ENCODE measurements at regions not wholly inside any gene's neighbourhood (a gene's known extent, or its start where the extent isn't known, plus 50 kb on each side); places are given as distances from the start of the nearest gene placed in this dataset.

GRCh38 chr18:60664736-60665135, 292.2 kb upstream of the MC4R start:
- DNase-seq (ENCODE audit: low spot score), result no peak

- DNase-seq (ENCODE audit: low spot score), result no peak
Observed at GRCh38 chr18:60667016-60667415, 294.4 kb upstream of the MC4R start.

GRCh38 chr18:60668583-60668982, 296.0 kb upstream of the MC4R start:
- no peak for DNase-seq (ENCODE audit: low spot score)

GRCh38 chr18:60669938-60670337, 297.4 kb upstream of the MC4R start:
- DNase-seq (ENCODE audit: low spot score), result no peak

GRCh38 chr18:60671021-60671420, 298.4 kb upstream of the MC4R start:
- DNase-seq (ENCODE audit: low spot score), result no peak

GRCh38 chr18:60675126-60675525, 302.6 kb upstream of the MC4R start:
- DNase-seq (ENCODE audit: low spot score), result no peak

GRCh38 chr18:60675801-60676200, 303.2 kb upstream of the MC4R start:
- DNase-seq (ENCODE audit: low spot score), result no peak

- DNase-seq (ENCODE audit: low spot score), result no peak
Observed at GRCh38 chr18:60676815-60677214, 304.2 kb upstream of the MC4R start.

GRCh38 chr18:60684843-60685513, 312.4 kb upstream of the MC4R start:
- DNase-seq (ENCODE audit: low spot score), result no peak

- DNase-seq (ENCODE audit: low spot score), result no peak
Observed at GRCh38 chr18:60686142-60686541, 313.6 kb upstream of the MC4R start.

- no peak for DNase-seq (ENCODE audit: low spot score)
Observed at GRCh38 chr18:60691061-60691460, 318.5 kb upstream of the MC4R start.

- DNase-seq (ENCODE audit: low spot score), result peak; percentile 15
Observed at GRCh38 chr18:60693426-60693825, 320.9 kb upstream of the MC4R start.

- no peak for DNase-seq (ENCODE audit: low spot score)
Observed at GRCh38 chr18:60698901-60699300, 326.3 kb upstream of the MC4R start.

- no peak for DNase-seq (ENCODE audit: low spot score)
Observed at GRCh38 chr18:60722742-60723141, 350.2 kb upstream of the MC4R start.

GRCh38 chr18:60732143-60732542, 359.6 kb upstream of the MC4R start:
- no peak for DNase-seq (ENCODE audit: low spot score)

GRCh38 chr18:60739212-60739611, 366.6 kb upstream of the MC4R start:
- DNase-seq (ENCODE audit: low spot score), result no peak

GRCh38 chr18:60740313-60740712, 367.7 kb upstream of the MC4R start:
- no peak for DNase-seq (ENCODE audit: low spot score)

GRCh38 chr18:60746491-60746890, 373.9 kb upstream of the MC4R start:
- no peak for DNase-seq (ENCODE audit: low spot score)

- DNase-seq (ENCODE audit: low spot score), result no peak
Observed at GRCh38 chr18:60746919-60747318, 374.3 kb upstream of the MC4R start.

- no peak for DNase-seq (ENCODE audit: low spot score)
Observed at GRCh38 chr18:60753753-60754152, 381.2 kb upstream of the MC4R start.

GRCh38 chr18:60754413-60755009, 381.9 kb upstream of the MC4R start:
- DNase-seq (ENCODE audit: low spot score), result no peak

GRCh38 chr18:60755134-60755533, 382.6 kb upstream of the MC4R start:
- no peak for DNase-seq (ENCODE audit: low spot score)

- DNase-seq (ENCODE audit: low spot score), result no peak
Observed at GRCh38 chr18:60775978-60776377, 403.4 kb upstream of the MC4R start.

- no peak for DNase-seq (ENCODE audit: low spot score)
Observed at GRCh38 chr18:60784161-60784560, 411.6 kb upstream of the MC4R start.
